ENCODE measurements at regions not wholly inside any gene's neighbourhood (a gene's known extent, or its start where the extent isn't known, plus 50 kb on each side); places are given as distances from the start of the nearest gene placed in this dataset.

- Mint-ChIP-seq H3K4me3 (no peak overlapping the region), H3K9me3 (no peaks in the 10 kb centered on the region), H3K4me1 (ENCODE audit: low read depth) (no peaks in the 10 kb centered on the region), H3K27me3 (ENCODE audit: insufficient read depth) (no peaks in the 10 kb centered on the region), H3K36me3 (ENCODE audit: low read depth) (no peaks in the 10 kb centered on the region), H3K27ac (no peak overlapping the region)
- DNase-seq (ENCODE audit: low spot score), result no peak
- intact Hi-C loops (cut with micrococcal nuclease), result no loop called here
These were observed 479.1 kb upstream of the ALCAM start for GRCh38 chr3:104887619-104888018.

GRCh38 chr3:104892044-104892443 is 474.7 kb upstream of the ALCAM start:
- no peaks in the 10 kb centered on the region for H3K4me1 Mint-ChIP-seq (ENCODE audit: low read depth)
- no peaks in the 10 kb centered on the region for H3K27me3 Mint-ChIP-seq (ENCODE audit: insufficient read depth)
- H3K36me3 Mint-ChIP-seq (ENCODE audit: low read depth), result no peaks in the 10 kb centered on the region
- H3K4me3 Mint-ChIP-seq, result no peak overlapping the region
- no peak overlapping the region for H3K27ac Mint-ChIP-seq
- intact Hi-C loops (cut with micrococcal nuclease), result no loop called here
- DNase-seq (ENCODE audit: low spot score), result no peak
- no peaks in the 10 kb centered on the region for H3K9me3 Mint-ChIP-seq

- H3K36me3 Mint-ChIP-seq (ENCODE audit: low read depth), result no peaks in the 10 kb centered on the region
- no peak overlapping the region for H3K4me3 Mint-ChIP-seq
- H3K27me3 Mint-ChIP-seq (ENCODE audit: insufficient read depth), result no peaks in the 10 kb centered on the region
- intact Hi-C loops (cut with micrococcal nuclease), result no loop called here
- H3K4me1 Mint-ChIP-seq (ENCODE audit: low read depth), result no peaks in the 10 kb centered on the region
- H3K9me3 Mint-ChIP-seq, result no peaks in the 10 kb centered on the region
- no peak overlapping the region for H3K27ac Mint-ChIP-seq
- no peak for DNase-seq (ENCODE audit: low spot score)
These were observed 470.1 kb upstream of the ALCAM start for GRCh38 chr3:104896624-104897023.

GRCh38 chr3:104901396-104901795 is 465.3 kb upstream of the ALCAM start:
- H3K36me3 Mint-ChIP-seq (ENCODE audit: low read depth), result no peaks in the 10 kb centered on the region
- intact Hi-C loops (cut with micrococcal nuclease), result no loop called here
- H3K4me1 Mint-ChIP-seq (ENCODE audit: low read depth), result no peaks in the 10 kb centered on the region
- H3K4me3 Mint-ChIP-seq, result no peak overlapping the region
- no peaks in the 10 kb centered on the region for H3K9me3 Mint-ChIP-seq
- DNase-seq (ENCODE audit: low spot score), result no peak
- H3K27me3 Mint-ChIP-seq (ENCODE audit: insufficient read depth), result no peaks in the 10 kb centered on the region
- H3K27ac Mint-ChIP-seq, result no peak overlapping the region

- no peak overlapping the region for H3K27ac Mint-ChIP-seq
- H3K4me3 Mint-ChIP-seq, result no peak overlapping the region
- H3K4me1 Mint-ChIP-seq (ENCODE audit: low read depth), result no peaks in the 10 kb centered on the region
- H3K36me3 Mint-ChIP-seq (ENCODE audit: low read depth), result no peaks in the 10 kb centered on the region
- no peaks in the 10 kb centered on the region for H3K27me3 Mint-ChIP-seq (ENCODE audit: insufficient read depth)
- no peak for DNase-seq (ENCODE audit: low spot score)
- H3K9me3 Mint-ChIP-seq, result peaks cover 5% of the 10 kb centered on the region
- intact Hi-C loops (cut with micrococcal nuclease), result no loop called here
These were observed 463.6 kb upstream of the ALCAM start for GRCh38 chr3:104903064-104903463.

- H3K4me1 Mint-ChIP-seq (ENCODE audit: low read depth), result no peaks in the 10 kb centered on the region
- H3K9me3 Mint-ChIP-seq, result peaks cover 5% of the 10 kb centered on the region
- H3K27ac Mint-ChIP-seq, result no peak overlapping the region
- no peak for DNase-seq (ENCODE audit: low spot score)
- H3K4me3 Mint-ChIP-seq, result no peak overlapping the region
- H3K27me3 Mint-ChIP-seq (ENCODE audit: insufficient read depth), result no peaks in the 10 kb centered on the region
- intact Hi-C loops (cut with micrococcal nuclease), result no loop called here
- no peaks in the 10 kb centered on the region for H3K36me3 Mint-ChIP-seq (ENCODE audit: low read depth)
These were observed 460.6 kb upstream of the ALCAM start for GRCh38 chr3:104906001-104906639.

GRCh38 chr3:104907507-104907906 is 459.2 kb upstream of the ALCAM start:
- intact Hi-C loops (cut with micrococcal nuclease), result no loop called here
- no peak overlapping the region for H3K27ac Mint-ChIP-seq
- H3K4me3 Mint-ChIP-seq, result no peak overlapping the region
- H3K9me3 Mint-ChIP-seq, result peaks cover 5% of the 10 kb centered on the region
- no peaks in the 10 kb centered on the region for H3K36me3 Mint-ChIP-seq (ENCODE audit: low read depth)
- no peaks in the 10 kb centered on the region for H3K27me3 Mint-ChIP-seq (ENCODE audit: insufficient read depth)
- no peak for DNase-seq (ENCODE audit: low spot score)
- H3K4me1 Mint-ChIP-seq (ENCODE audit: low read depth), result no peaks in the 10 kb centered on the region

GRCh38 chr3:104908761-104909160 is 457.9 kb upstream of the ALCAM start:
- no peaks in the 10 kb centered on the region for H3K4me1 Mint-ChIP-seq (ENCODE audit: low read depth)
- H3K4me3 Mint-ChIP-seq, result no peak overlapping the region
- H3K27me3 Mint-ChIP-seq (ENCODE audit: insufficient read depth), result no peaks in the 10 kb centered on the region
- no peaks in the 10 kb centered on the region for H3K36me3 Mint-ChIP-seq (ENCODE audit: low read depth)
- intact Hi-C loops (cut with micrococcal nuclease), result no loop called here
- H3K9me3 Mint-ChIP-seq, result peaks cover 5% of the 10 kb centered on the region
- H3K27ac Mint-ChIP-seq, result no peak overlapping the region
- DNase-seq (ENCODE audit: low spot score), result no peak

GRCh38 chr3:104909198-104909597 is 457.5 kb upstream of the ALCAM start:
- peaks cover 5% of the 10 kb centered on the region for H3K9me3 Mint-ChIP-seq
- no peak overlapping the region for H3K4me3 Mint-ChIP-seq
- no peaks in the 10 kb centered on the region for H3K36me3 Mint-ChIP-seq (ENCODE audit: low read depth)
- no peaks in the 10 kb centered on the region for H3K27me3 Mint-ChIP-seq (ENCODE audit: insufficient read depth)
- no peak for DNase-seq (ENCODE audit: low spot score)
- no peak overlapping the region for H3K27ac Mint-ChIP-seq
- intact Hi-C loops (cut with micrococcal nuclease), result no loop called here
- no peaks in the 10 kb centered on the region for H3K4me1 Mint-ChIP-seq (ENCODE audit: low read depth)

GRCh38 chr3:104909721-104910120 is 457.0 kb upstream of the ALCAM start:
- Mint-ChIP-seq H3K4me1 (ENCODE audit: low read depth) (no peaks in the 10 kb centered on the region), H3K27me3 (ENCODE audit: insufficient read depth) (no peaks in the 10 kb centered on the region)

GRCh38 chr3:104911376-104911775 is 455.3 kb upstream of the ALCAM start:
- H3K27ac Mint-ChIP-seq, result no peak overlapping the region
- no peaks in the 10 kb centered on the region for H3K4me1 Mint-ChIP-seq (ENCODE audit: low read depth)
- no peak for DNase-seq (ENCODE audit: low spot score)
- intact Hi-C loops (cut with micrococcal nuclease), result no loop called here
- no peak overlapping the region for H3K4me3 Mint-ChIP-seq
- H3K36me3 Mint-ChIP-seq (ENCODE audit: low read depth), result no peaks in the 10 kb centered on the region
- no peaks in the 10 kb centered on the region for H3K27me3 Mint-ChIP-seq (ENCODE audit: insufficient read depth)
- peaks cover 5% of the 10 kb centered on the region for H3K9me3 Mint-ChIP-seq

More at GRCh38 chr3:104909721-104910120, 457.0 kb upstream of the ALCAM start:
- no peak for DNase-seq (ENCODE audit: low spot score)
- intact Hi-C loops (cut with micrococcal nuclease), result no loop called here
- H3K9me3 Mint-ChIP-seq, result peaks cover 5% of the 10 kb centered on the region
- H3K4me3 Mint-ChIP-seq, result no peak overlapping the region
- no peaks in the 10 kb centered on the region for H3K36me3 Mint-ChIP-seq (ENCODE audit: low read depth)
- no peak overlapping the region for H3K27ac Mint-ChIP-seq

- no peak for DNase-seq (ENCODE audit: low spot score)
- intact Hi-C loops (cut with micrococcal nuclease), result no loop called here
- Mint-ChIP-seq H3K9me3 (peaks cover 8% of the 10 kb centered on the region), H3K4me1 (ENCODE audit: low read depth) (no peaks in the 10 kb centered on the region), H3K36me3 (ENCODE audit: low read depth) (no peaks in the 10 kb centered on the region), H3K27me3 (ENCODE audit: insufficient read depth) (no peaks in the 10 kb centered on the region), H3K4me3 (no peak overlapping the region), H3K27ac (no peak overlapping the region)
These were observed 449.7 kb upstream of the ALCAM start for GRCh38 chr3:104916971-104917370.

- H3K4me3 Mint-ChIP-seq, result no peak overlapping the region
These were observed 446.2 kb upstream of the ALCAM start for GRCh38 chr3:104920512-104920911.

GRCh38 chr3:104933972-104934371 is 432.7 kb upstream of the ALCAM start:
- no peaks in the 10 kb centered on the region for H3K4me1 Mint-ChIP-seq (ENCODE audit: low read depth)
- H3K4me3 Mint-ChIP-seq, result no peak overlapping the region
- intact Hi-C loops (cut with micrococcal nuclease), result no loop called here
- no peaks in the 10 kb centered on the region for H3K36me3 Mint-ChIP-seq (ENCODE audit: low read depth)
- DNase-seq (ENCODE audit: low spot score), result no peak
- peaks cover 3% of the 10 kb centered on the region for H3K9me3 Mint-ChIP-seq
- H3K27ac Mint-ChIP-seq, result no peak overlapping the region
- no peaks in the 10 kb centered on the region for H3K27me3 Mint-ChIP-seq (ENCODE audit: insufficient read depth)

More at GRCh38 chr3:104920512-104920911, 446.2 kb upstream of the ALCAM start:
- DNase-seq (ENCODE audit: low spot score), result no peak
- Mint-ChIP-seq H3K9me3 (peaks cover 8% of the 10 kb centered on the region), H3K4me1 (ENCODE audit: low read depth) (no peaks in the 10 kb centered on the region), H3K27ac (no peak overlapping the region), H3K27me3 (ENCODE audit: insufficient read depth) (no peaks in the 10 kb centered on the region), H3K36me3 (ENCODE audit: low read depth) (no peaks in the 10 kb centered on the region)
- intact Hi-C loops (cut with micrococcal nuclease), result no loop called here
